PC-9 (cell line): ENCODE measurements at regions not wholly inside any gene's neighbourhood (a gene's known extent, or its start where the extent isn't known, plus 50 kb on each side); places are given as distances from the start of the nearest gene placed in this dataset.

Experiments used
- BruUV-seq: library from RNA; stranded (reverse); fragments of 400-500 nt; replicated peaks from 2 replicates; lab custom pipeline; 2021; lab: Mats Ljungman, UMichigan
- CTCF ChIA-PET: fragments of 300-600 bp; sonication (Branson Sonifier 250); formaldehyde crosslinking; loops from one replicate; lab custom pipeline; 2022; ENCODE audit warnings: antibody characterized with exemption; lab: Charles Lee
- POLR2A ChIA-PET: fragments of 300-600 bp; sonication (Branson Sonifier 250); formaldehyde crosslinking; loops from one replicate; lab custom pipeline; 2022; ENCODE audit warnings: antibody characterized with exemption; ENCODE audit not compliant: unreplicated experiment; lab: Charles Lee
- DNase-seq, 2 experiments: peaks; one replicate each; pipeline versions ENCODE4 v3.0.0 to v3.0.0-alpha.2; 2015 to 2022; ENCODE audit warnings: mixed read lengths in 1 of 2
- H2AFZ ChIP-seq: fragments of 200-600 bp; sonication (generic); 2 replicates; pipeline ENCODE4 v1.8.1; 2017; ENCODE audit warnings: antibody characterized with exemption
- H3F3A ChIP-seq: fragments of 200-600 bp; sonication (generic); 2 replicates; pipeline ENCODE4 v1.8.1; 2017; ENCODE audit warnings: antibody characterized with exemption, mild to moderate bottlenecking, low read depth; ENCODE audit not compliant: insufficient read depth
- H3K27ac ChIP-seq: fragments of 200-600 bp; sonication (generic); 2 replicates; pipeline ENCODE4 v1.6.1; 2016; ENCODE audit warnings: mixed run types
- H3K27me3 ChIP-seq: fragments of 200-600 bp; sonication (generic); 2 replicates; pipeline ENCODE4 v1.6.1; 2016; ENCODE audit warnings: low read depth, mixed run types; ENCODE audit not compliant: insufficient read depth
- H3K36me3 ChIP-seq: fragments of 200-600 bp; sonication (generic); 2 replicates; pipeline ENCODE4 v1.6.1; 2016; ENCODE audit warnings: low read depth, mixed run types
- H3K4me1 ChIP-seq: fragments of 200-600 bp; sonication (generic); replicated peaks from 2 replicates; pipeline ENCODE4 v1.6.1; 2016; ENCODE audit warnings: mixed run types; ENCODE audit not compliant: insufficient read depth
- H3K4me2 ChIP-seq: fragments of 200-600 bp; sonication (generic); 2 replicates; pipeline ENCODE4 v1.6.1; 2017; ENCODE audit warnings: mixed run types
- H3K4me3 ChIP-seq: fragments of 200-600 bp; sonication (generic); 2 replicates; pipeline ENCODE4 v1.6.1; 2016; ENCODE audit warnings: mixed run types
- H3K79me2 ChIP-seq: fragments of 200-600 bp; sonication (generic); 2 replicates; pipeline ENCODE4 v1.6.1; 2017; ENCODE audit warnings: low read depth, mixed run types
- H3K9me2 ChIP-seq: fragments of 200-600 bp; sonication (generic); 2 replicates; pipeline ENCODE4 v1.8.1; 2017; ENCODE audit warnings: mild to moderate bottlenecking; ENCODE audit not compliant: insufficient read depth
- H3K9me3 ChIP-seq: fragments of 200-600 bp; sonication (generic); 2 replicates; pipeline ENCODE4 v1.8.1; 2016; ENCODE audit warnings: low read depth; ENCODE audit not compliant: insufficient read depth
- H4K20me1 ChIP-seq: fragments of 200-600 bp; sonication (generic); 2 replicates; pipeline ENCODE4 v1.8.1; 2017; ENCODE audit not compliant: insufficient read depth
- CTCF ChIP-seq: fragments of 200-600 bp; sonication (generic); conservative IDR thresholded peaks from 2 replicates; pipeline ENCODE4 v1.6.1; 2017; ENCODE audit warnings: mixed run types, antibody characterized with exemption, mild to moderate bottlenecking, moderate library complexity
- EZH2 ChIP-seq: fragments of 200-600 bp; sonication (generic); IDR thresholded peaks from 2 replicates; pipeline ENCODE4 v1.8.0; 2017; ENCODE audit warnings: antibody characterized with exemption, low read depth
- intact Hi-C: fragments of 100-400 bp; cut with micrococcal nuclease; formaldehyde crosslinking; loops from one replicate; pipeline ENCODE4 v1.10.0; 2022; ENCODE audit not compliant: unreplicated experiment

DNA sequence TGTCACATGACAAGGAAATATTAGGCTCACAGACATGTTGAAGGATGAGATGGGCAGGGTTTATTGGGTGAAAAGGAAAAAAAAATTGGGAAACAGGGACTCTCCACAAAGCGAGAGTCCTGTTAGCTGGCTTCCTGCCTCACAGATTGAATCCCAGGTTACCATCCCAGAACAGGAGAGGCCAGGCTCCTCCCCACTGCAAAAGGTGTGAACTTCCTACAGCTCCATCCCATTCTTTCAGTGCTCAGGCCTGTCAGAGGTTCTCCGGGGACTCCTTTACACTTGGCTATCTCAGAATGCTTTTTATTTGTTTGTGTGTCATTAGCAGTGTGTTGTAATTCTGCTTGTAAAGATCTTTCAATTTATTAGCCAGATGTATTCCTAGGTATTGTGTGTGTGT, 115.1 kb downstream of the ADTRP start:
- CTCF ChIA-PET, result no interaction called here
- intact Hi-C loops, result no loop called here

More for the DNA sequence above, 115.1 kb downstream of the ADTRP start:
- no peaks in the 10 kb centered on the region for H3K9me2 ChIP-seq
- peaks cover 6% of the 10 kb centered on the region; the same call in 1 of the 2 replicates for H3F3A ChIP-seq
- BruUV-seq, result no TSS peak
- H3K4me1 ChIP-seq, result peaks cover 14% of the 10 kb centered on the region
- H3K4me3 ChIP-seq, result no peak overlapping the region
- H3K27ac ChIP-seq, result no peak overlapping the region
- no peak for DNase-seq
- no peaks in the 10 kb centered on the region for H3K79me2 ChIP-seq
- TF ChIP-seq CTCF, result no peak
- no peak for TF ChIP-seq EZH2
- no peak overlapping the region for H2AFZ ChIP-seq
- no peaks in the 10 kb centered on the region for H3K27me3 ChIP-seq
- no peaks in the 10 kb centered on the region for H3K36me3 ChIP-seq
- no peak overlapping the region for H3K4me2 ChIP-seq
- no peaks in the 10 kb centered on the region for H3K9me3 ChIP-seq
- POLR2A ChIA-PET, result no interaction called here
- no peaks in the 10 kb centered on the region for H4K20me1 ChIP-seq
